Mesenchymal stem cell (in vitro differentiated cells and primary cell): ENCODE measurements at regions not wholly inside any gene's neighbourhood (a gene's known extent, or its start where the extent isn't known, plus 50 kb on each side); places are given as distances from the start of the nearest gene placed in this dataset.

Experiments
- DNase-seq: peaks from one replicate; pipeline ENCODE4 v3.0.0-alpha.2; 2013
- H2AFZ ChIP-seq: one replicate; pipeline ENCODE4 v1.6.1; 2013; ENCODE audit warnings: low read depth, mild to moderate bottlenecking, control low read depth, inconsistent platforms, low read length, moderate library complexity
- H2AK5ac ChIP-seq: 2 replicates; pipeline ENCODE4 v1.6.1; 2013; ENCODE audit warnings: low read length, moderate library complexity, mild to moderate bottlenecking, inconsistent platforms; ENCODE audit not compliant: severe bottlenecking
- H2BK120ac ChIP-seq: one replicate; pipeline ENCODE4 v1.6.1; 2013; ENCODE audit warnings: low read depth, mild to moderate bottlenecking, inconsistent platforms, low read length, moderate library complexity
- H2BK12ac ChIP-seq, 2 experiments: one replicate each; pipeline ENCODE4 v1.6.1; 2013; ENCODE audit warnings: inconsistent platforms in 2 of 2, low read length in 2 of 2, mild to moderate bottlenecking in 2 of 2, moderate library complexity in 2 of 2, control low read depth in 1 of 2
- H2BK15ac ChIP-seq: one replicate; pipeline ENCODE4 v1.6.1; 2013; ENCODE audit warnings: mild to moderate bottlenecking, low read depth, inconsistent platforms; ENCODE audit not compliant: poor library complexity, severe bottlenecking
- H2BK5ac ChIP-seq: 2 replicates; pipeline ENCODE4 v1.6.1; 2013; ENCODE audit warnings: low read depth, mild to moderate bottlenecking, low read length, control low read depth, inconsistent platforms; ENCODE audit not compliant: poor library complexity, severe bottlenecking
- H3K14ac ChIP-seq, 2 experiments: one replicate each; pipeline ENCODE4 v1.6.1; 2013; ENCODE audit warnings: inconsistent platforms in 2 of 2, low read length in 2 of 2, control low read depth in 1 of 2, mild to moderate bottlenecking in 1 of 2, moderate library complexity in 1 of 2
- H3K18ac ChIP-seq, 2 experiments: one replicate each; pipeline ENCODE4 v1.6.1; 2013; ENCODE audit warnings: inconsistent platforms in 2 of 2, low read length in 2 of 2, control low read depth in 1 of 2, low read depth in 1 of 2, mild to moderate bottlenecking in 1 of 2
- H3K23ac ChIP-seq, 2 experiments: one replicate each; pipeline ENCODE4 v1.6.1; 2013; ENCODE audit warnings: inconsistent platforms in 2 of 2, low read length in 2 of 2, mild to moderate bottlenecking in 2 of 2, moderate library complexity in 2 of 2, control low read depth in 1 of 2
- H3K27ac ChIP-seq: 2 replicates; pipeline ENCODE4 v1.5.1; 2013; ENCODE audit warnings: mild to moderate bottlenecking, moderate library complexity, low read length, control low read depth, inconsistent platforms; ENCODE audit not compliant: poor library complexity, severe bottlenecking
- H3K27me3 ChIP-seq, 2 experiments: 2 replicates each; pipeline versions ENCODE4 v1.6.1 to v1.7.0; 2013; ENCODE audit warnings: low read length in 2 of 2, mild to moderate bottlenecking in 2 of 2, moderate library complexity in 2 of 2, control low read depth in 1 of 2, inconsistent platforms in 1 of 2; ENCODE audit not compliant: control insufficient read depth in 1 of 2, insufficient read depth in 1 of 2
- H3K36me3 ChIP-seq, 2 experiments: 2 replicates each; pipeline versions ENCODE4 v1.6.1 to v1.7.0; 2013; ENCODE audit warnings: low read length in 2 of 2, control low read depth in 1 of 2, inconsistent platforms in 1 of 2, low read depth in 1 of 2, mild to moderate bottlenecking in 1 of 2; ENCODE audit not compliant: insufficient read depth in 2 of 2, control insufficient read depth in 1 of 2
- H3K4ac ChIP-seq, 2 experiments: one replicate each; pipeline ENCODE4 v1.6.1; 2013; ENCODE audit warnings: inconsistent platforms in 2 of 2, low read length in 2 of 2, mild to moderate bottlenecking in 2 of 2, moderate library complexity in 2 of 2, control low read depth in 1 of 2, low read depth in 1 of 2
- H3K4me1 ChIP-seq: 2 replicates; pipeline ENCODE4 v1.6.1; 2013; ENCODE audit warnings: low read depth, low read length, control low read depth; ENCODE audit not compliant: control insufficient read depth, insufficient read depth
- H3K4me2 ChIP-seq: 2 replicates; pipeline ENCODE4 v1.6.1; 2013; ENCODE audit warnings: low read length, mild to moderate bottlenecking, inconsistent platforms; ENCODE audit not compliant: poor library complexity, severe bottlenecking
- H3K4me3 ChIP-seq, 2 experiments: 2 replicates each; pipeline versions ENCODE4 v1.5.1 to v1.7.0; 2013; ENCODE audit warnings: low read length in 2 of 2, mild to moderate bottlenecking in 2 of 2, control low read depth in 1 of 2, low read depth in 1 of 2; ENCODE audit not compliant: insufficient read depth in 1 of 2
- H3K79me1 ChIP-seq: replicated peaks from 2 replicates; pipeline ENCODE4 v1.6.1; 2013; ENCODE audit warnings: mild to moderate bottlenecking, control low read depth, low read length, inconsistent platforms; ENCODE audit not compliant: poor library complexity, severe bottlenecking
- H3K9ac ChIP-seq: 2 replicates; pipeline ENCODE4 v1.7.0; 2013; ENCODE audit warnings: mild to moderate bottlenecking, low read length, moderate library complexity
- H3K9me3 ChIP-seq: 2 replicates; pipeline ENCODE4 v1.7.0; 2013; ENCODE audit warnings: mild to moderate bottlenecking, low read length; ENCODE audit not compliant: control insufficient read depth
- H4K8ac ChIP-seq: one replicate; pipeline ENCODE4 v1.6.1; 2013; ENCODE audit warnings: inconsistent platforms, mild to moderate bottlenecking, low read length, moderate library complexity
- H4K91ac ChIP-seq: one replicate; pipeline ENCODE4 v1.6.1; 2013; ENCODE audit warnings: mild to moderate bottlenecking, low read length, inconsistent platforms
- WGBS: methylation state at CpG from one replicate; pipeline ENCODE4 v1.1.7; 2013; ENCODE audit warnings: mixed read lengths; 5-methylcytosine and 5-hydroxymethylcytosine counted together

- Histone ChIP-seq H3K18ac (no peak overlapping the region), H3K23ac (no peak overlapping the region), H3K4me2 (no peak overlapping the region), H4K8ac (no peak overlapping the region), H4K91ac (no peak overlapping the region), H2BK12ac (no peak overlapping the region), H3K79me1 (no peaks in the 10 kb centered on the region), H2BK120ac (no peak overlapping the region), H3K4ac (no peak overlapping the region), H2AFZ (no peak overlapping the region), H3K14ac (no peak overlapping the region), H3K9me3 (no peaks in the 10 kb centered on the region), H3K27ac (no peak overlapping the region), H3K9ac (no peak overlapping the region), H2AK5ac (no peak overlapping the region), H3K4me1 (no peaks in the 10 kb centered on the region), H2BK5ac (no peak overlapping the region), H2BK15ac (no peak overlapping the region), H3K27me3 (no peaks in the 10 kb centered on the region), H3K36me3 (no peaks in the 10 kb centered on the region), H3K4me3 (no peak overlapping the region)
- 47% methylated on average over 6 of the region's 6 CpGs for WGBS
- DNase-seq, result no peak
These were observed 199.9 kb downstream of the SHOX start for GRCh38 chrX:830532-830931.

- no peaks in the 10 kb centered on the region for H3K36me3 ChIP-seq
- H2AFZ ChIP-seq, result no peak overlapping the region
- no peak overlapping the region for H3K4ac ChIP-seq
- no peak overlapping the region for H2BK12ac ChIP-seq
- no peak overlapping the region for H4K8ac ChIP-seq
- H3K9ac ChIP-seq, result no peak overlapping the region
- no peak overlapping the region for H2BK5ac ChIP-seq
- H2BK15ac ChIP-seq, result no peak overlapping the region
- DNase-seq, result no peak
- H3K27me3 ChIP-seq, result no peaks in the 10 kb centered on the region
- H3K79me1 ChIP-seq, result no peaks in the 10 kb centered on the region
- 61% methylated on average over 3 of the region's 3 CpGs for WGBS
- no peak overlapping the region for H3K23ac ChIP-seq
- H3K14ac ChIP-seq, result no peak overlapping the region
- H3K4me2 ChIP-seq, result no peak overlapping the region
- no peak overlapping the region for H3K18ac ChIP-seq
- no peak overlapping the region for H2AK5ac ChIP-seq
- H3K9me3 ChIP-seq, result no peaks in the 10 kb centered on the region
- no peak overlapping the region for H4K91ac ChIP-seq
- H3K4me1 ChIP-seq, result no peaks in the 10 kb centered on the region
- H2BK120ac ChIP-seq, result no peak overlapping the region
- no peak overlapping the region for H3K27ac ChIP-seq
- H3K4me3 ChIP-seq, result no peak overlapping the region
These were observed 198.6 kb downstream of the SHOX start for GRCh38 chrX:829145-829544.

GRCh38 chrX:828411-828959 is 197.9 kb downstream of the SHOX start:
- H3K27me3 ChIP-seq, result no peaks in the 10 kb centered on the region
- H4K8ac ChIP-seq, result no peak overlapping the region
- no peaks in the 10 kb centered on the region for H3K9me3 ChIP-seq
- H2BK120ac ChIP-seq, result no peak overlapping the region
- H3K18ac ChIP-seq, result no peak overlapping the region
- H3K4me2 ChIP-seq, result peak overlapping the region; percentile 39
- H3K23ac ChIP-seq, result no peak overlapping the region
- no peaks in the 10 kb centered on the region for H3K4me1 ChIP-seq
- peak overlapping the region; percentile 85 for H3K9ac ChIP-seq
- DNase-seq, result no peak
- no peak overlapping the region for H3K4ac ChIP-seq
- no peak overlapping the region for H2AFZ ChIP-seq
- peak overlapping the region; percentile 76 for H3K27ac ChIP-seq
- H3K14ac ChIP-seq, result no peak overlapping the region
- H2BK5ac ChIP-seq, result no peak overlapping the region
- no peak overlapping the region for H2BK15ac ChIP-seq
- peak overlapping the region in 1 of 2 experiments; percentile 33 for H3K4me3 ChIP-seq
- H3K36me3 ChIP-seq, result no peaks in the 10 kb centered on the region
- no peak overlapping the region for H2BK12ac ChIP-seq
- no peak overlapping the region for H2AK5ac ChIP-seq
- WGBS, result 71% methylated on average over 8 of the region's 8 CpGs
- H3K79me1 ChIP-seq, result no peaks in the 10 kb centered on the region
- H4K91ac ChIP-seq, result no peak overlapping the region

GRCh38 chrX:826448-826847 is 195.9 kb downstream of the SHOX start:
- no peak overlapping the region for H2BK12ac ChIP-seq
- H2BK15ac ChIP-seq, result no peak overlapping the region
- no peak overlapping the region for H2AK5ac ChIP-seq
- no peak overlapping the region for H3K4ac ChIP-seq
- H2BK120ac ChIP-seq, result no peak overlapping the region
- 53% methylated on average over 8 of the region's 9 CpGs for WGBS
- H3K79me1 ChIP-seq, result no peaks in the 10 kb centered on the region
- no peak overlapping the region for H3K18ac ChIP-seq
- no peaks in the 10 kb centered on the region for H3K4me1 ChIP-seq
- DNase-seq, result no peak
- H2AFZ ChIP-seq, result no peak overlapping the region
- H4K91ac ChIP-seq, result no peak overlapping the region
- peak overlapping the region in 1 of 2 experiments; percentile 17 for H3K4me3 ChIP-seq
- no peak overlapping the region for H3K23ac ChIP-seq
- H3K9me3 ChIP-seq, result peaks cover 4% of the 10 kb centered on the region
- no peaks in the 10 kb centered on the region for H3K36me3 ChIP-seq
- no peak overlapping the region for H4K8ac ChIP-seq
- H2BK5ac ChIP-seq, result no peak overlapping the region
- H3K4me2 ChIP-seq, result peak overlapping the region; percentile 46
- H3K9ac ChIP-seq, result peak overlapping the region; percentile 86
- peak overlapping the region; percentile 78 for H3K27ac ChIP-seq
- H3K14ac ChIP-seq, result no peak overlapping the region
- H3K27me3 ChIP-seq, result no peaks in the 10 kb centered on the region
